ENCODE measurements at regions not wholly inside any gene's neighbourhood (a gene's known extent, or its start where the extent isn't known, plus 50 kb on each side); places are given as distances from the start of the nearest gene placed in this dataset.
"Not testable (repeated sequence)": the region's sequence is repeated elsewhere in the genome, so short reads cannot be mapped to it uniquely, and the experiment has no call there.

DNA sequence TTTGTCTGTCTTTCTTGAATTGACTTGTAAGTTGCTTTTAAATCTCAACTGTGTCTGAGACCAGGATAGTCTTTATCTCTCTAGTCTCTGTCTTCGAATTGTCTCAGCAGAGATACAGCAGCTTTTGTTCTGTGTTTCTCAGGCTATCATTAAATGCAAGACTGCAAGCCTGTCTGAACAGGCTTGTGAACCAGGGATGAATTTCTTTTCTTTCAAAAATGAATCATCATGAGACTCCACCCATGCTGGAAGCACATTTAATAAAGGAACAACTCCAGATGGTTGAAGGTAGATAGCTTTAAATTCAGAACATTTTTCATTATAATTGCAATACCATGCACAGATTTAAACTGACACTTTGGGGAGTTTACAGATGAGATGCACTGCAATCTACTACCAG is 155.9 kb downstream of the SEC23IP start:
- no peak for DNase-seq (ENCODE audit: low spot score)

DNA sequence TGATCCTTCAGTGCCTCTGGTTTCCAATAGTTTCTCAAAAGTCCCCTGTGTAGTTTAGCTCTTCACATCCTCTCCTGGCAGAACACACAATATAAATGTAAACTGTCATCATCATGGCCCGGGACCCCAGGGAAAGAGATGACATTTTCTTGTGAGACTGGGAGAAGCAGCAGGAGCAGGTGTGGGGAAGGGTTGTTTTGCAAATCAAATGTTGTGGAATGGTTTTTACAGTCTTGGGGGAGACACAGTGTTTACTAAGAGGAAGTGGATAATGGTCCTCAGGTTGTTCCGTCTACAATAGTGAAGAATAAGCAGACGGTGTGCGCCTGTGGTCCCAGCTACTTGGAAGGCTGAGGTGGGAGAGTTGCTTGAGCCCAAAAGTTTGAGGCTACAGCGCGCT is 159.1 kb downstream of the SEC23IP start:
- DNase-seq (ENCODE audit: low spot score), result no peak

DNA sequence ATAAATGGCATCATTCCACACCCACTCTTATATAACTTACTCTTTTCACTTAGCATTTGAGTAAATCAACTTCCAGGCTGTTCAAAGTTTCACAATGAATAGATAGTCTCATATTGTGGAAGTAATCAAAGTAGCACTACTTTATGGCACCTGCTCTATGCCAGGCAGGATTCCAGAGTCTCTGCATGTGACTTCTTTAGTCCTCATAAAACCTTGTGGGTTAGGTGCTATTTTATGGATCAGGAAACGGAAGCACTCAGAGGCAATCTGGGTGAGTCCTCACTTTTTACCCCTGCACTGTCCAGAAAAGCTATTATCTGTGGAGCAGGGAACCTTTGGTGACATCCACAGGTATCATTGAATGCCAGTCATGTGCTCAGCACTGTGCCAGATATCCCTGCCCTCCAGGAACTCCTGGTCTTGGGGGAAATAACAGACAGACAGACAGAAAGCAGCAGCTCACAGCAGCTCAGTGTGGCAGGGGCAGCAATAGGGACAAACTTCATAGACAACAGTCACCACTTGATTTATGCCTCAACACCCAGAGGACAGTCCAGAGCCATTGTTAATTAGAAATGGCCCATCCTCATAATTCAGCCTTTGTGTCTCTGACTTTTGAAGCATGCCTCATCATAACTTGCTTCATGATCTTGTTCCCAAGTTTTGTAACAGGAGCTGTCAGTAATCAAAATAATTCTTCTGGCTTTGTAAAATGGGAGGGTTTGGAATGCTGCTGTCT is 160.6 kb downstream of the SEC23IP start:
- no peak for DNase-seq (ENCODE audit: low spot score)

DNA sequence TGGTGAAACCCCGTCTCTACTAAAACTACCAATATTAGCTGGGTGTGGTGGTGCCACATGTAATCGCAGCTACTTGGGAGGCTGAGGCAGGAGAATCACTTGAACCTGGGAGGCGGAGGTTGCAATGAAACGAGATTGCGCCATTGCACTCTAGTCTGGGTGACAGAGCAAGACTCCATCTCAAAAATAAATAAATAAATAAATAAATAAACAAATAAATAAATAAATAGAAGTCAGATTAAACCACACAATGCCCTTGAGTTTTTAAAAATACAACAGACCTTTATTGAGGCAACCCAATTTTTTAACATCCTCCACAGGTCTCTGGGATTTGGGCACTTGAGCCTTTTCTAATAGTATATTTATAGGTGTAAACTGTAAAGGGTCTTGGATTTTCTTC is 167.3 kb downstream of the SEC23IP start:
- not testable (repeated sequence) for DNase-seq (ENCODE audit: low spot score)

DNA sequence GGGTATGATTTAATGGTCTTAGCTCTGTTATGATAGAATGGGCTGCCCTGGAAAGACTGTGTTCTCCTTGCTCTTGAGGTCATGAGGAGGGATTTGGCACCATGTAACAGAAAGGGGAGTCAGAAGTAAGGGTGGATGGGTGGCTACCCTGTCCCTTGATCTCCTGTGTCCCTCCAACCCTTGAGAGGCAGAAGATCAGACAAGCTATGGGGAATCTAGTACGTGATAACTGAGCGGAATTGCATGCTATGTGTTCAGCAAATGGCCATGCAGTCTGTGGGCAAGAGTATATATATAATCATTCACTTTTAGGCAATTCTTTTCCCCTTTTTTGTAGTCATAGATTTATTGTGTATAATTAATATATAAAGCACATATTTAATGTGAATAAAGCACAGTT is 174.9 kb downstream of the SEC23IP start:
- DNase-seq (ENCODE audit: low spot score), result no peak

DNA sequence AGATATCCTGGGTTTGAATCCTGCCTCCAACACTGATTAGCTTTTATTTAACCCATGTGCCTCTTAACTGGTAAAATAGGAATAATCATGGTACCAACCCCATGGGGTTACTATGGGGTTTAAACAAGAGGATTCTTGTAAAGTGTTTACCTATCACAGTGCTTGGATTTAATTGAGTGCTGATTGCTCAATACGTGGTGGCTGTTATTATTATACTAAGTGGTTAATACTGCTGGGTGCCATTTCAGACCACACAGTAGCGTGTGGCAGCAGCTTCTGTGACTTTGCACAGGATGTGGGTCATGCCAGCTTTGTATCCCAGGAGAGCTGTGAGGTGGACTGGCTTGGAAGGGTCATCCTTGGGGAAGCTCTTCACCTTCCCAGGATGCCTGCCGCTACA is 177.2 kb downstream of the SEC23IP start:
- no peak for DNase-seq (ENCODE audit: low spot score)

DNA sequence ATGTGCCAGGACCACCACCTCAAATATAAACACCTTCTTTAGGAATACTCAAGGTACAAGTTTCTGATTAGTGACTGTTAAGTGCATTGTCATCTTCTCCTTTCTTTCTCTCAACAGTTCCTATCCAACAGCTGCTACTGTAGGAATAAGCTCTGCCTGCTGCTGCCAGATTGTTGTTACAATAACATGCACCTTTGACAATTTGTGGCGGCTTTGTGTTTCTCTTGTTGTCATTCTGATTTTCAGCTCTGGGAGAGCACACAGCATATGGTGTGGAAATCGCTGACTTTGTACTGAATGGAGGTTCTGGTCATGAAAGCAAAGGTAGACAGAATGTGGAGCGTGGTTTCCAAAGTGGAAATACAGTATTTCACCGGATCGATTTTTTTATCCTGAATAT is 182.8 kb downstream of the SEC23IP start:
- no peak for DNase-seq (ENCODE audit: low spot score)

DNA sequence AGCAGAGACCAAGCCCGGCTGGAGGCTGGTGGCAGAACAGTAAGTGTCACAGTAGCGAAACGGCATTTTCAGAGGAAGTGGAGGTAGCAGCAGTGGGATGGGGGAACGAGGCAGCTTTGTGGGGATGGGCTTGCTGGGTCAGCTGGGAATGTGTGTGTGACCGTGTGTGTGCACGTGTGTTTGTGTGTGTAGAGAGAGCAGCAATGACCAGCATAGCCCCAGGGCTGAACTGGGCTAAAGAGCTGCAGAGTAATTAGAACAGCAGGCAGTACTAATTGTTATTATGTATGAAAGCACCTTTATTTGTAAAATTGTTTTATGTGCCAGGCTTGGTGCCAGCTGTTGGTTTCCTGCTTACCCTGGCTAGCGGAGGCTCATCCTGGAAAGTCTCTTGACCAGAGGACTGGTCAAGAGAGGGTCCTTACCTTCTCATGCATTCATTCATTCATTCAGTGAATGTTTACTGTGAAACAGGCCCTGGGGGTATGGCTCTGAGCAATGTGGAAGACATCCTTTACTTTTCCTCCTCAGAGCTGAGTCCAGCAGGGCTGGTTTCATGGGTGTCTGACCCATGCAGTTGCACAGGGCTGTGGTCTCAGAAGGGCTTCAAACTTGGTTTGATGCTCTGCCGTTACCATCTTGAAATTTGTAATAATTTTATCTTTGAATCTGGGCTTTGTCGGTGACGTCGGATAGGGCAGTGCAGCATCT is 184.6 kb downstream of the SEC23IP start:
- DNase-seq (ENCODE audit: low spot score), result no peak

DNA sequence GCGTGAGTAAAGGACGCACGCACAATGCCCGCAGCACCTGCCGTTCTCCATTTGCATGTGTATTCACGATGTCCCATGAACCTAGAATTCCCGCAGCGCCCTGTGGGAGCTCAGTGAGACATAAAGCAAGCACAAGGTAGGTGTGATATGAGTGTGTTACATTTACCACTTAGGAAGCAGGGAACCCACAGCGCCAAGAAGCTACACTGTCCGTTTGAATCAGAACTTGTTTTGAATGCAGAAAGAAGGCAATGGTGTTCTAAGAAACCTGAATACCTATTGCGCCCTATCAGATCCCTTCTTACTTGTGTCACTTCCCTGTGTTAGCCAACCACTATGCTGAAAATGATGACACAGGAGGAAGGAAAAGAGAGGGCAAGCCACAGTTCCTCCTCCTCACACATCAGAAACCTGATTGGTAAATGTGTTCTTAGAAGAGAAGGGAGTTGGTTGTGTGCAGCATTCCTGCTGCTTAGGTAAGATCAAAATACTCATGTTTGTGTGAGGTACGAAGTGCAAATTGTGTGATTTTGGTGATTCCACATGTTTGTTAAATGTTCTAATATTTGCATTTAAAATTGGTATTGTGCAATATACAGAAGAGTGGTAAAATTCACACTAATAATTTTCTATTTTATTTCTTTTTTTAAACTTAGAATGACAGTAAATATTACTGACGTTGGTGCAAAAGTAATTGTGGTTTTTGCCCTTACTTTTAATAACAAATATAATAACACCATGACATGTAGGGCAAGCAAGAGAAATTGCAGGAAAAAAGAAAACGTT is 185.4 kb downstream of the SEC23IP start:
- no peak for DNase-seq (ENCODE audit: low spot score)

DNA sequence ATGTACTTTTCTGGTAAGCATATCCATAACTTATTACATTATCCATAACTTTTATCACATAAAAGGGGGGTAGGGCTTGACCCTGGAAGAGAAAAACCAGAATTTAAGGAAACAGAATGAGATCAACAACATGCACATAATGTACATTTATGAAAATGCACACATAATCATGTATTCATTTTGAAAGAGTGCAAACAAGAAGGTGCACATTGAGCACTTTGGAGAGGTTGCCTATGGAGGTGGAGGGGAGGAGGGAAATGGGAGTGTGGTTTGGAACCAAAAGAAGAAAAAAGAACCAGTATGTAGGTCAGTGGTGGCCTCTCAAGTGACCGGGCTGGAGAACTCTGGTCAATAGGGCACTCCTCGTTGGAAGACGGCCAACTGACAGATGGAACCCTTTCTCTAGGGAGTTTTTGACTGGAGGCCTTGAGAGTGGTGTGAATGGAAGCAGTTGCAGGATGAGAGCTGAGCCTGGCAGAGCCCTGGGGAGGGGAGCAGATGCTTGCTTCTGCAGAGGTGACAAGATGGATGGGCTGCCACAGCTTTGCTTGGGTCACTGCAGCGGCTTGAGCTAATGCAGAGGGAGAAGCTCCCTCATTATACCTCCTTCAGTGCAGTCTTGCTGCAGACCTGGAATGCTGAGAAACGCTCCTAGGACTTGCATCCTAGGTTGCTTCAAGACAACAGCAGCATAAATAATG is 192.7 kb downstream of the SEC23IP start:
- no peak for DNase-seq (ENCODE audit: low spot score)

DNA sequence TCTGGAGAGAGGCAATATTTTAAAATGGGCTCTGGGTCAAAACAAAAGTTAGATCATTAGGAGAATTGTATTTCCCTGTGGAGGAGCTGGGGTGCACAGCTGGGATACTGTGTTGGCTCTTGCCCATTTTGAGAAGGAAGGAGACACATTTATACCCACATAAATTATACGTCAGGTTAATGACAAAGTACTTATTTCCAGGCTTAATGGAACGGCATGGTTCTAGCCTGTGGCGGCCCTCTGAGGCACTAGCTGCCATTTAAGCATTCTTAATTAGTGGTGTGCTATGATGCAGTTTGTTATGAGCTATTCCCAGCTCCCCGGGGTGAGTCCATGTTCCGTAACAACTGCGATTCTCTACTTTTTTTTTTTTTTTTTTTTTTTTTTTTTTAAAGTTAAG is 193.5 kb downstream of the SEC23IP start:
- no peak for DNase-seq (ENCODE audit: low spot score)

DNA sequence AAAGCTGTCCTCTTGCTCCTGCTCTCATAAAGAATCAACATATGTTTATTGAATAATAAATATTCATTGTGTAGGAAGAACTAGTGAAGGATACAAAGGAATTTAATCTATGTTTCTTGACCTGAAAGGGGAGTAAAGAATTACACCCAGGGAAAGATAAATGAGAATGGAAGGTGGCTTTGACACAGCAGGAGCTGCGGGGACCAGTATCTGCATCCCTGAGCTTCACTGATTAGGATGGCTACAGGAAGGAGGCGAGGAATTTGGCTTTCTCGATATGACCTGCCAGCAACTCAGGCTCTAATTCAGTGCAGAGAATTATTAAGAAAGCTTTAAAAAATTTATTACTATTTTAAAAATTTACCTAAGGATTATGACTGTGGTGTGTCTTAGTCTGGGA is 194.6 kb downstream of the SEC23IP start:
- DNase-seq (ENCODE audit: low spot score), result no peak

DNA sequence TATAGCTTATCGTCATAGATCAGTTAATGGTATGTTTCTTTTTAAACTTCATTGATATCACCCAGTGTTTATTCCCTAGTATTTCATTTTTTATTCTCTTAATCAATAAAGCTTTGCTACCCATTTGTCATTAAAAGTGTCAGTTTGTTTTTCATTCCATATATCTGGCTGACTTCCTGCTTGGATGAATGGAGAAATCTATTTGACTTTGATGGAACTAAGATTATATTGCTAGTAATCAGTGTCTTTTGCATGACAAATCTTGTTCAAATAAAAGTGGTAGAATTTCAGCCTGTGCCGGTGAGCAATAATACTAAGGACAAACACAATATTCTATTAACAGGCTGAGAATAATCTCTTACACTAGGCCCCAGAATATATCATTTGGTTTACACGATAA is 203.3 kb downstream of the SEC23IP start:
- DNase-seq (ENCODE audit: low spot score), result no peak

DNA sequence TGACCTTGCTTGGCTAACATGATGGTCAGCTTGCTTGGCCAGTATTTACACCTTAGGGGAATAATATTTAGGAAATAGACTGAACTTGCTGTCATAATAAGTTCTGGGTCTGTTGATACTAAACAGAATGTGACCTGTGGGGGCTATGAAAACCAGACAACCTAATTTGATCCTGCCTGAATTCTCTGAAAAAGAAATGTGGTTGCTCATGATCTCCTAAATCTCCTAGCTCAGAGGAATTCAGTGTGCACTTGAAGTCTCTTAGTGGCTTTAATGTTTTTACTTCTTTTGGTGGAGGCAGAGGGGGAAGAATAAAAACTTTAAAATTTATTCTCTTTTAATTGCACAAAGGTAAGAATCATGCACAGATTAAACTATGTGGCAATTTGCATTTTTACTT is 205.2 kb downstream of the SEC23IP start:
- DNase-seq (ENCODE audit: low spot score), result no peak

DNA sequence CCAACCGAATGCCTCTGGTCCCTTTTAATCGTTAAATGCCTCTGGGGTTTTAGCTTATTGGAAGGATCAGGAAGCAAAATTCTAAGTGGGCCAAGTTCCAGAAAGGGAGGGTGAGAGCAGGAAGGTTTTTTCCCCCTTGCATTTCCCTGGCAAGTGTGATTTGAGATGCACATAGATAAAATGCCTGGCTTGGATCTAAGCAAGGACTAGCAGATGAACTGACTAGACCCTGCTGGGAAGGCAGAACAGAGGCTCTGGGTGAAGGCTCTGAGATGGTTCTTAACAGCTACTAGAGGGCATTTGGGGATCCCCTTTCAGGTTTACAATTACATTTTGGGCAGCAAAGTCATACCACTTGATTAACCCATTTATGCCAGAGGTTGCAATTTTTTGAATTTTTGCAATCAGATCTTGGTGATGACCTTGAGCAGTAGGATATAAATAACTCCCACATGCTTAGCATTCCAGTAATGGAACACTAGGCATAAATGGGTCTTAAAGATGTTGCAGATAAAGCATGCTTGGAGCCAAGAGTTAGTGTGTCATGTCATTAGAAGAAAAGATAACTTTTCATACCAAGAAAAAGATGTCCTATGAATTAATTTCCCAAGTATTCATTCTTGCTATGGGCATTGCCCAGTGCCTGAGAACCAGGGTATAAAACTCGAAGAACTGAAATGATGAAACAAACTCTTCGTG is 205.9 kb downstream of the SEC23IP start:
- DNase-seq (ENCODE audit: low spot score), result no peak

DNA sequence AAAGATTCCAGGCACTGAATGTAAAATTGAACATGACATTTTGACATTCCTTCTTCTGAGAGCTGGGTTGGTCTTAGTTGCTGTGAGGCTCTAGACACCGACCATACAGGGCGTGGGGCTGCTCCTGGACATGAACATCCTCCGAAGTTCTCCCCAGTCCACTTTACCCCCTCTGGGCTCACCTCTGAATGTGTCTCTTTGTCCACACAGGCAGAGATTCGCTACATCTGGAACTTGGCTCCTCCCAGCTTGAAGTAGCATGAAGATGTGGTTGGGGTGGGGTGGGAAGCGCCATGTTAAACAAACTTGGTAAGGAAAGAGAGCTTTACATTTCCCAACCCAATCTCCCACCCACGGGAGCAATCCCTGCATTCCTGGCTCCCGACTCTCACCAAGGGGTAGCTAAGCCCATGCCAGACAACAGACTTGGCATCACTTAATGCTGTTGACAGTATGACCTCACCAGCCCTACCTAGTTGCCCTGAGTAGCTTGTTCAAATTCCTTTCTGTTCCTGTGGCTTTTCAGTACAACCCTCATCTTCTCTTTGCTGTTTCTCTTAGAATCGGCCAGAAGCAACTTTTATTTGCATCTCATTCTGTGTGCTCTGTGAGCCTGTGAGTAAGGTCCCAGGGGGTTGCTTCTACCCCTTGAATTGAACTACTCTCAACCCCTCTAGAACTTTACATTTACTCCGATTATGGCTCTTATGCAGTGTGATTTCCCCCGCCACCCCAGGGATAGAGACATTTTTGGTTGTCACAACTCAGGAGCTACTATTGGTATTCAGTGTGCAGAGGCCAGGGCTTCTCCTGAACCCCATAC is 211.4 kb downstream of the SEC23IP start:
- no peak for DNase-seq (ENCODE audit: low spot score)

DNA sequence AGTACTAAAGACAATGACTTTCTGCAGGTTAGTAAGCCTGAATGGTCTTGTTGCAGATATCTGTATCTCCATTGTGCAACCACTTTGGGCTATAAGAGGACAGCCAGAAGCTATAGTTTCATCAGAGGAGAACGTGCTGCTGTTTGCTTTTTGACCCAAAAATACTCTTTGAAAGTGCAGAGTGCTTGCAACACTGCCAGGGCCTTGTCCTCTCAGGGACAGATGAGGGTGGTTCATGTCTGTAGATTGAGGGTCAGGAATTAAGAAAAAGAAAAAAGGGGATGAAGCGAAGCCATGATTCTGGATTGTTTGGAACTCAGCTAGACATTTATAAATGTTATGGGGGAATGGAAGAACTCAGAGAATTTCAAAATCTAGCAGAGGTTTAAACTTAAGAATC is 212.5 kb downstream of the SEC23IP start:
- DNase-seq (ENCODE audit: low spot score), result no peak

DNA sequence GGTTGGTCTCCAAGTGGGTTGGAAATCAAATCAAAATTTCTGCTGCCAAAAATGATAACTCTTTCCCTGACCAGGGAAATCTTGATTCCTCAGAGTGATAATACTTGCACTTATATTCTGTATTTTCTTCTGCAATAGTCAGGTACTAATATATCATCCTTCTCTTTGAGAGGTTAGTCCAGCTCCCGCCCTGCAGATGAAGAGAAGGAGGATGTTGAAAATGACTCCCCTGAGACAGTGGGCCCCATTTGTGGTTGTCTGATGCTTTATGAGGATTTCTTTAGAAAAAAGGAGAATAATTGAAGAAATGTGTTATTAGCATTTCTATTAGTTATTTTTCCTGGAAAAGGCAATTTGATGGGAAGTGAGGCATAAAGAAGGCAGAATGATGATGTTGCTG is 213.0 kb downstream of the SEC23IP start:
- no peak for DNase-seq (ENCODE audit: low spot score)

DNA sequence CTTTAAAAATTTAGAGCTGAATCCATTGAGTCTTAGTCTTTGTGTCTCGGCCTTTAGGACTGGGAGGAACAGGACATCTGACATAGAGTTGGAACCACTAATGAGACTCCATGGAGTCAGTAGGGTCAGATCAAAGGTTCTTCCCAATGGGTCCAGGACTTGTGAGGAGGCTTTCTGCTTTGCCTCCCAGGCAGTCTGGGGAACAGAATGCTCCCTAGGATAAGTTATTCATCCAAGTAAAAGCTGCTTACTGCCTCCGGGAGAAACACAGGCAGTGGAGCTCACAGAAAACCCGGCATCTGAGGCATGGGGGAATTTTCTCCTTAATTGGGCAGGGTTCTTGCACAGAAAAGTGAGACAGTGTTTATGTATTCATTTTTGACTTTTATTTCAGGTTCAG is 216.4 kb downstream of the SEC23IP start:
- DNase-seq (ENCODE audit: low spot score), result no peak

DNA sequence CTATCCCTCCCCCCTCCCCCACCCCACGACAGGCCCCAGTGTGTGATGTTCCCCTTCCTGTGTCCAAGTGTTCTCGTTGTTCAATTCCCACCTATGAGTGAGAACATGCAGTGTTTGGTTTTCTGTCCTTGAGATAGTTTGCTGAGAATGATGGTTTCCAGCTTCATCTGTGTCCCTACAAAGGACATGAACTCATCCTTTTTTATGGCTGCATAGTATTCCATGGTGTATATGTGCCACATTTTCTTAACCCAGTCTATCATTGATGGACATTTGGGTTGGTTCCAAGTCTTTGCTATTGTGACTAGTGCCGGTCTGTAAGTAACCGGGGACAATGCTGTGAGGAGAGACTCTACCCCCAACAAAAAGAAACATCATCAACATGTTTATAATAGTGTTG is 217.2 kb downstream of the SEC23IP start:
- DNase-seq (ENCODE audit: low spot score), result not testable (repeated sequence)

DNA sequence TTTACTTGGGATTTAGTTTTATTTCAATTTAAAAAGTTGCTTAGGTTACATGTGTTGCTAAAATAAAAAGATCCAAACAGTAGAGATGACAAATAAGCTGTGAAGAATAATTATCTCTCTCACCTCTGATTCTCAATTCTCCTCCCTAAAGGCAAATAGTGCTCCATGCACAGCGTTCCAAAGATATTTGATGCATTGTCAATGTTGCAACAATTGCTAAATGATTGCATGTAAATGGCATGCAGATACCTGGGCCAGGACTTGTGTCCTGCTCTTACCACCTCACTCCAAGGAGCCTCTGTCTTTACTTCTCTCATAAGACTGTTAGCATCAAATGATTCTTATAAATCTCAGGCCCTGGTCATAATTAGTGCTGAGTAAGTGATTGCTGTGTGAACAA is 217.7 kb downstream of the SEC23IP start:
- no peak for DNase-seq (ENCODE audit: low spot score)
